ENCODE measurements at regions not wholly inside any gene's neighbourhood (a gene's known extent, or its start where the extent isn't known, plus 50 kb on each side); places are given as distances from the start of the nearest gene placed in this dataset.

GRCh38 chr22:49462795-49463194 is 364.9 kb downstream of the BRD1 start:
- Histone ChIP-seq H3K4me3 (ENCODE audit: insufficient read depth, low read depth, low read length) (no peak overlapping the region), H3K9me3 (ENCODE audit: control insufficient read depth, insufficient read depth, low read length) (peaks cover 58% of the 10 kb centered on the region), H4K8ac (ENCODE audit: low read depth in 2 of 2, low read length in 2 of 2) (no peak overlapping the region), H2BK20ac (ENCODE audit: low read depth, low read length) (no peak overlapping the region), H3K23ac (ENCODE audit: low read depth, low read length) (no peak overlapping the region), H3K27ac (ENCODE audit: insufficient read depth, low read length) (no peak overlapping the region), H3K79me1 (ENCODE audit: low read depth in 1 of 2, low read length in 2 of 2) (no peaks in the 10 kb centered on the region), H4K20me1 (ENCODE audit: insufficient read depth, low read length) (no peaks in the 10 kb centered on the region), H2AK9ac (replicated peaks; ENCODE audit: low read depth, low read length, poor library complexity) (no peak overlapping the region), H2BK5ac (ENCODE audit: low read depth, low read length, poor library complexity, severe bottlenecking) (no peak overlapping the region), H3K36me3 (ENCODE audit: control insufficient read depth, insufficient read depth, low read length) (no peaks in the 10 kb centered on the region), H3K18ac (ENCODE audit: low read depth, low read length) (no peak overlapping the region), H2AK5ac (ENCODE audit: low read depth, low read length) (no peak overlapping the region), H3K9me1 (ENCODE audit: insufficient read depth, low read length) (no peaks in the 10 kb centered on the region), H2AFZ (replicated peaks; ENCODE audit: low read length, poor library complexity) (no peak overlapping the region), H4K91ac (ENCODE audit: insufficient read depth, low read depth, low read length) (no peak overlapping the region), H3K4ac (ENCODE audit: low read depth, low read length) (no peak overlapping the region), H3K27me3 (ENCODE audit: control insufficient read depth, insufficient read depth, low read length) (no peaks in the 10 kb centered on the region), H3K9ac (ENCODE audit: low read depth, low read length) (no peak overlapping the region), H4K5ac (ENCODE audit: low read depth, low read length) (no peak overlapping the region), H3K4me1 (ENCODE audit: control insufficient read depth, insufficient read depth, low read length) (no peaks in the 10 kb centered on the region), H2BK120ac (ENCODE audit: low read depth, low read length) (no peak overlapping the region), H3K14ac (replicated peaks; ENCODE audit: low read depth, low read length) (no peak overlapping the region), H3K56ac (ENCODE audit: extremely low read depth, insufficient read depth, low read length) (no peak overlapping the region), H2BK15ac (ENCODE audit: low read depth, low read length) (no peak overlapping the region), H3K4me2 (ENCODE audit: low read depth, low read length) (no peak overlapping the region)
- in situ Hi-C loops (cut with MboI; ENCODE audit: low sequenced_read_pairs): no loop called here
- no peak for TF ChIP-seq MAFK (IDR thresholded peaks at IDR 0.05; ENCODE audit: low read depth, low read length)
- no peak for TF ChIP-seq MXI1 (IDR thresholded peaks at IDR 0.05; ENCODE audit: borderline replicate concordance, low read depth, low read length)
- TF ChIP-seq USF2 (IDR thresholded peaks at IDR 0.05; ENCODE audit: low read depth, low read length): no peak
- no peak for TF ChIP-seq BHLHE40 (IDR thresholded peaks at IDR 0.05; ENCODE audit: low read depth, low read length)
- no peak for TF ChIP-seq ELK1 (IDR thresholded peaks at IDR 0.05; ENCODE audit: borderline replicate concordance, low read depth, low read length)
- TF ChIP-seq MAZ (IDR thresholded peaks at IDR 0.05; ENCODE audit: borderline replicate concordance, low read depth, low read length): no peak
- TF ChIP-seq FOS (IDR thresholded peaks at IDR 0.05; ENCODE audit: low read depth, low read length): no peak
- no peak for TF ChIP-seq NFE2L2 (IDR thresholded peaks at IDR 0.05; ENCODE audit: low read depth, low read length)
- TF ChIP-seq CHD1 (IDR thresholded peaks at IDR 0.05; ENCODE audit: low read depth, low read length): no peak
- no peak for TF ChIP-seq RCOR1 (IDR thresholded peaks at IDR 0.05; ENCODE audit: insufficient replicate concordance, low read length)
- TF ChIP-seq RFX5 (IDR thresholded peaks at IDR 0.05; ENCODE audit: low read depth, low read length): no peak
- no peak for TF ChIP-seq CEBPB (IDR thresholded peaks at IDR 0.05; ENCODE audit: low read depth, low read length)
- no peak for TF ChIP-seq POLR2A (IDR thresholded peaks at IDR 0.05; ENCODE audit: low read depth, low read length)
- TF ChIP-seq RAD21 (IDR thresholded peaks at IDR 0.05; ENCODE audit: low read length): no peak
- TF ChIP-seq CTCF (conservative IDR thresholded peaks at IDR 0.05; ENCODE audit: low read depth, low read length): no peak
- TF ChIP-seq SMC3 (IDR thresholded peaks at IDR 0.05; ENCODE audit: low read depth, low read length): no peak
- 75% methylated on average over 10 of the region's 20 CpGs; no CpG with 5 or more reads in 1 of the 2 experiments for WGBS, 2 experiments (ENCODE audit: extremely low coverage in 2 of 2, insufficient read length in 1 of 2)
- ChIA-PET POLR2A (ENCODE audit: unreplicated experiment) (no interaction called here), CTCF (no interaction called here)
- no peak for ATAC-seq (ENCODE audit: low read depth)
- no peak for DNase-seq
- dilution Hi-C loops (cut with HindIII; ENCODE audit: low sequenced_read_pairs, unreplicated experiment): no loop called here
- BruUV-seq (replicated peaks): no TSS peak
- intact Hi-C loops (cut with micrococcal nuclease): no loop called here

Measured in IMR-90 (cell line).